Heart left ventricle (tissue), 13 donors: ENCODE measurements at regions not wholly inside any gene's neighbourhood (a gene's known extent, or its start where the extent isn't known, plus 50 kb on each side); places are given as distances from the start of the nearest gene placed in this dataset.

Experiments
- POLR2A ChIP-seq, 2 donors: fragments of 450-650 bp; IDR thresholded peaks; one replicate each; pipeline ENCODE4 v1.6.1; 2017; ENCODE audit warnings: antibody characterized with exemption in 2 of 2, mild to moderate bottlenecking in 2 of 2, moderate library complexity in 2 of 2
- TF ChIP-seq, protein P1 (sequence below), 12 donors: fragments of 200-600 bp; sonication (generic) in 4 of 12; IDR thresholded peaks; one replicate each; pipeline versions ENCODE4 v1.5.0 to v1.8.0; 2018 to 2022; ENCODE audit warnings: antibody characterized with exemption in 12 of 12, mild to moderate bottlenecking in 5 of 12
- donor health status: ischemic (EF 13 %, LVEDD 7.1; RV severe dilation, severe dysfunction).
- donor health status: DM: no; HTN: yes; CAD: no.
- donor health status: DM: no; HTN: no; CAD: no.
- donor health status: ischemic (EF 25% LVEDD 6.9; RV normal size, moderate dysfunction).
- donor health status: ischemic (EF 25% LVEDD 5.7; RV mildly dilated, moderate dysfunction).
- donor health status: ischemic (EF 35%, LVEDD 5.7; RV mildly dilated, moderate dysfunction).
- donor health status: nonischemic (EF 11% LVEDD 7.7; RV severe dilation, severe dysfunction).
- donor health status: DM: yes; HTN: yes; CAD: no.
- donor health status: PGD.
- donor health status: ischemic (EF 29% LVEDD 5.4; RV normal size, mild dysfunction).
- donor health status: nonischemic (EF 23%, LVEDD 6.1; RV moderate dilation, normal function).

DNA sequence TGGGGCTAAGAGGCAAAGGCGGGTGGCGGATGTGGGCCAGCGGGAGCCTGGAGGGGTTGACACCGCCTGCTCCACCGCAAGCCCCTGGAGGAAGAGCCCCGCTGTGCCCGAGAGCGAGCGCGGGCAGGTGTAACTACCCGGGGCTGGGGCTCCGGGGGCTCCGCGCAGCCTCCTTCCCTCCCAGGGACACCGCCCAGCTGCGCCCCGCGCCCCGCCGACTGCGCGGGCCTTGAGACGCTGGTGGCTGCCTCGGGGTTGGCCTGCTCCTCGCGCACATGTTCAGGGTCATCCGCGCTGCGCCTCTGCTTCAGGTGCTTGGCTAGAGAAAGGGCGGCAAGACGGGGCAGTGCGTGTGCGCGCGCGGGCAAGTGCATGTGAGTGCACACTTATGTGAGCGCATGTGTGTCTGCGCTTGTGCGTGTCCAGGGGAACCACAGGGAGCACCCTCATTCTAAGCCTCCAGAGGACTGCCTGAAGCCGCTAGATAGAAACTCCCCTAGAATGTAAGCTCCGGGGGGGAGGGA lies 197.5 kb upstream of the TMEM45B start:
- TF ChIP-seq, protein P1, sequence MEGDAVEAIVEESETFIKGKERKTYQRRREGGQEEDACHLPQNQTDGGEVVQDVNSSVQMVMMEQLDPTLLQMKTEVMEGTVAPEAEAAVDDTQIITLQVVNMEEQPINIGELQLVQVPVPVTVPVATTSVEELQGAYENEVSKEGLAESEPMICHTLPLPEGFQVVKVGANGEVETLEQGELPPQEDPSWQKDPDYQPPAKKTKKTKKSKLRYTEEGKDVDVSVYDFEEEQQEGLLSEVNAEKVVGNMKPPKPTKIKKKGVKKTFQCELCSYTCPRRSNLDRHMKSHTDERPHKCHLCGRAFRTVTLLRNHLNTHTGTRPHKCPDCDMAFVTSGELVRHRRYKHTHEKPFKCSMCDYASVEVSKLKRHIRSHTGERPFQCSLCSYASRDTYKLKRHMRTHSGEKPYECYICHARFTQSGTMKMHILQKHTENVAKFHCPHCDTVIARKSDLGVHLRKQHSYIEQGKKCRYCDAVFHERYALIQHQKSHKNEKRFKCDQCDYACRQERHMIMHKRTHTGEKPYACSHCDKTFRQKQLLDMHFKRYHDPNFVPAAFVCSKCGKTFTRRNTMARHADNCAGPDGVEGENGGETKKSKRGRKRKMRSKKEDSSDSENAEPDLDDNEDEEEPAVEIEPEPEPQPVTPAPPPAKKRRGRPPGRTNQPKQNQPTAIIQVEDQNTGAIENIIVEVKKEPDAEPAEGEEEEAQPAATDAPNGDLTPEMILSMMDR (IDR thresholded peaks at IDR 0.05), result no peak
- TF ChIP-seq POLR2A (IDR thresholded peaks at IDR 0.05), result no peak
